HEK293 (cell line): ENCODE measurements at regions not wholly inside any gene's neighbourhood (a gene's known extent, or its start where the extent isn't known, plus 50 kb on each side); places are given as distances from the start of the nearest gene placed in this dataset.

Experiments used
- ZNF830 ChIP-seq: fragments of 450-650 bp; IDR thresholded peaks from 2 replicates; pipeline ENCODE4 v1.5.0; 2018; ENCODE audit warnings: missing biosample characterization, missing genetic modification characterization, low read depth, mild to moderate bottlenecking, moderate library complexity
- TF ChIP-seq, protein P1 (sequence below): fragments of 450-650 bp; formaldehyde crosslinking; IDR thresholded peaks from 2 replicates; pipeline ENCODE4 v1.5.1; 2017; ENCODE audit warnings: missing biosample characterization, missing genetic modification characterization

- TF ChIP-seq, protein P1, sequence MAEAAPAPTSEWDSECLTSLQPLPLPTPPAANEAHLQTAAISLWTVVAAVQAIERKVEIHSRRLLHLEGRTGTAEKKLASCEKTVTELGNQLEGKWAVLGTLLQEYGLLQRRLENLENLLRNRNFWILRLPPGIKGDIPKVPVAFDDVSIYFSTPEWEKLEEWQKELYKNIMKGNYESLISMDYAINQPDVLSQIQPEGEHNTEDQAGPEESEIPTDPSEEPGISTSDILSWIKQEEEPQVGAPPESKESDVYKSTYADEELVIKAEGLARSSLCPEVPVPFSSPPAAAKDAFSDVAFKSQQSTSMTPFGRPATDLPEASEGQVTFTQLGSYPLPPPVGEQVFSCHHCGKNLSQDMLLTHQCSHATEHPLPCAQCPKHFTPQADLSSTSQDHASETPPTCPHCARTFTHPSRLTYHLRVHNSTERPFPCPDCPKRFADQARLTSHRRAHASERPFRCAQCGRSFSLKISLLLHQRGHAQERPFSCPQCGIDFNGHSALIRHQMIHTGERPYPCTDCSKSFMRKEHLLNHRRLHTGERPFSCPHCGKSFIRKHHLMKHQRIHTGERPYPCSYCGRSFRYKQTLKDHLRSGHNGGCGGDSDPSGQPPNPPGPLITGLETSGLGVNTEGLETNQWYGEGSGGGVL: no peak
- TF ChIP-seq ZNF830: no peak
These were observed 97.9 kb upstream of the LPAR1 start for GRCh38 chr9:111136180-111136579.
